MCF 10A (cell line): ENCODE measurements at regions not wholly inside any gene's neighbourhood (a gene's known extent, or its start where the extent isn't known, plus 50 kb on each side); places are given as distances from the start of the nearest gene placed in this dataset.

Source experiments
- BruUV-seq: library from RNA; stranded (reverse); fragments of 400-500 nt; replicated peaks from 2 replicates; lab custom pipeline; 2021; lab: Mats Ljungman, UMichigan
- CTCF ChIA-PET: fragments of 300-600 bp; sonication (Branson Sonifier 250); formaldehyde crosslinking; extraction: SDS; loops from one replicate; lab custom pipeline; 2021; ENCODE audit warnings: antibody characterized with exemption, inconsistent platforms; lab: Yijun Ruan, JAX
- POLR2A ChIA-PET: fragments of 300-600, 350-650 bp; sonication (Branson Sonifier 250); formaldehyde crosslinking; extraction: SDS; loops from one replicate; lab custom pipeline; 2020; ENCODE audit warnings: antibody characterized with exemption, inconsistent platforms; lab: Yijun Ruan, JAX
- DNase-seq: peaks from one replicate; pipeline ENCODE4 v3.0.0-alpha.2; 2018; ENCODE audit not compliant: unreplicated experiment
- H3K27ac Mint-ChIP-seq: one replicate; pipeline ENCODE4 v1.8.0; 2022; ENCODE audit warnings: mild to moderate bottlenecking, low read depth, mixed read lengths; ENCODE audit not compliant: unreplicated experiment
- H3K27me3 Mint-ChIP-seq: one replicate; pipeline ENCODE4 v1.8.0; 2022; ENCODE audit warnings: mixed read lengths; ENCODE audit not compliant: insufficient read depth, unreplicated experiment
- H3K36me3 Mint-ChIP-seq: one replicate; pipeline ENCODE4 v1.8.0; 2022; ENCODE audit warnings: mild to moderate bottlenecking, moderate library complexity, mixed read lengths; ENCODE audit not compliant: insufficient read depth, unreplicated experiment
- H3K4me1 Mint-ChIP-seq: one replicate; pipeline ENCODE4 v1.8.0; 2022; ENCODE audit warnings: mixed read lengths; ENCODE audit not compliant: insufficient read depth, unreplicated experiment
- H3K4me3 Mint-ChIP-seq: one replicate; pipeline ENCODE4 v1.8.0; 2022; ENCODE audit warnings: mild to moderate bottlenecking, moderate library complexity, mixed read lengths; ENCODE audit not compliant: unreplicated experiment
- H3K9me3 Mint-ChIP-seq: one replicate; pipeline ENCODE4 v1.8.0; 2022; ENCODE audit warnings: mixed read lengths; ENCODE audit not compliant: unreplicated experiment
- intact Hi-C: fragments of 100-400 bp; cut with micrococcal nuclease; formaldehyde crosslinking; loops from 2 replicates; pipeline ENCODE4 v1.14.1; 2022
- TF ChIP-seq, protein P1 (sequence below): fragments of 200-600 bp; IDR thresholded peaks from one replicate; pipeline ENCODE4 v1.8.0; 2022; ENCODE audit warnings: antibody characterized with exemption, mild to moderate bottlenecking; ENCODE audit not compliant: unreplicated experiment

DNA sequence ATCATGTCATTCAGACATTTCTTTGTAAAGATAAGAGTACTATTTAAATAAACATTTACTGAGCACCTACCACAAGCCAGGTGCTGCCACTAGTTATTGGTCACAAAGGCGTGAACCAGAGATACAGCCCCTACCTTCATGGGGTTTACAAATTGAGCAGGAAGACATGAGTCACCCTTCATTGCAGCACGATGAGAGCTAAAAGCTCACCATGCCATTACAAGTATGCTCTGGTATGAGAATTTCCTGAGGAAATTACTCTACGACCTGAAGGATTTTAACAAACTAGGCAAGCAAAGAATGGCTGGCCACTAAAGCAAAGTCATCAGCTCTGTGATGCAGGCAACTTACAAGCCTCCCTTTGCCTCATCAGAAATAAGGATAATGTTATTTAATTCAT lies 346.8 kb downstream of the BRINP2 start:
- DNase-seq, result peak; percentile 56
- intact Hi-C loops, result no loop called here
- no peak overlapping the region for H3K27ac Mint-ChIP-seq
- H3K4me1 Mint-ChIP-seq, result no peaks in the 10 kb centered on the region
- BruUV-seq, result no TSS peak
- CTCF ChIA-PET, result interaction anchor here (1.2 kb wide), 1 partner anchor 9 kb away, joined by 5 read pairs; no protein-coding TSS in a partner anchor
- H3K4me3 Mint-ChIP-seq, result no peak overlapping the region
- POLR2A ChIA-PET, result no interaction called here
- TF ChIP-seq, protein P1, sequence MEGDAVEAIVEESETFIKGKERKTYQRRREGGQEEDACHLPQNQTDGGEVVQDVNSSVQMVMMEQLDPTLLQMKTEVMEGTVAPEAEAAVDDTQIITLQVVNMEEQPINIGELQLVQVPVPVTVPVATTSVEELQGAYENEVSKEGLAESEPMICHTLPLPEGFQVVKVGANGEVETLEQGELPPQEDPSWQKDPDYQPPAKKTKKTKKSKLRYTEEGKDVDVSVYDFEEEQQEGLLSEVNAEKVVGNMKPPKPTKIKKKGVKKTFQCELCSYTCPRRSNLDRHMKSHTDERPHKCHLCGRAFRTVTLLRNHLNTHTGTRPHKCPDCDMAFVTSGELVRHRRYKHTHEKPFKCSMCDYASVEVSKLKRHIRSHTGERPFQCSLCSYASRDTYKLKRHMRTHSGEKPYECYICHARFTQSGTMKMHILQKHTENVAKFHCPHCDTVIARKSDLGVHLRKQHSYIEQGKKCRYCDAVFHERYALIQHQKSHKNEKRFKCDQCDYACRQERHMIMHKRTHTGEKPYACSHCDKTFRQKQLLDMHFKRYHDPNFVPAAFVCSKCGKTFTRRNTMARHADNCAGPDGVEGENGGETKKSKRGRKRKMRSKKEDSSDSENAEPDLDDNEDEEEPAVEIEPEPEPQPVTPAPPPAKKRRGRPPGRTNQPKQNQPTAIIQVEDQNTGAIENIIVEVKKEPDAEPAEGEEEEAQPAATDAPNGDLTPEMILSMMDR, result no peak
- H3K9me3 Mint-ChIP-seq, result no peaks in the 10 kb centered on the region
- H3K27me3 Mint-ChIP-seq, result no peaks in the 10 kb centered on the region
- no peaks in the 10 kb centered on the region for H3K36me3 Mint-ChIP-seq

DNA sequence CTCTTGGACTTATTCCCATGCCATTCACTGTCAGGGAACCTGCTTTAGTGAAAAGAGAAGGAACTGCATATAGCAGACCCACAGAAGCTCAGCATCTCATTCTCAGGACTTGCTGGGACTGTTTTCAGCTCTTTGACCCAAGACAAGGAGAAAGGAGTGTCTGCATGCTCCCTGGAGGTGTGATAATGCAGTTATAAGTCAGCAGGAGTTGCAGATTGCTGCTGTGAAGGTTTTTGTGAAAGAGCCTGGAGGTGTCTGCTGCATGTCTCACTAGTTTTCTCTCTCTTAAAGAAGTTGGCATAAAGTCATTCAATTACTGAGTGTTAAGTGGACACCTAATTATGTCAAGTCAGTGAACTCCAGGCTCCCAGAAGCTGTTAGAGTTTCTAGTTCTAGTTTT lies 343.4 kb downstream of the BRINP2 start:
- POLR2A ChIA-PET, result interaction anchor here (0.6 kb wide), 1 partner anchor 453 kb away, joined by 3 read pairs; no protein-coding TSS in a partner anchor
- H3K27ac Mint-ChIP-seq, result no peak overlapping the region
- no peak for DNase-seq
- TF ChIP-seq, protein P1, result no peak
- CTCF ChIA-PET, result interaction anchor here (0.6 kb wide), 1 partner anchor 402 kb away, joined by 3 read pairs; no protein-coding TSS in a partner anchor
- no peaks in the 10 kb centered on the region for H3K9me3 Mint-ChIP-seq
- no TSS peak for BruUV-seq
- no peaks in the 10 kb centered on the region for H3K36me3 Mint-ChIP-seq
- no peak overlapping the region for H3K4me3 Mint-ChIP-seq
- no peaks in the 10 kb centered on the region for H3K4me1 Mint-ChIP-seq
- no peaks in the 10 kb centered on the region for H3K27me3 Mint-ChIP-seq
- intact Hi-C loops, result no loop called here

DNA sequence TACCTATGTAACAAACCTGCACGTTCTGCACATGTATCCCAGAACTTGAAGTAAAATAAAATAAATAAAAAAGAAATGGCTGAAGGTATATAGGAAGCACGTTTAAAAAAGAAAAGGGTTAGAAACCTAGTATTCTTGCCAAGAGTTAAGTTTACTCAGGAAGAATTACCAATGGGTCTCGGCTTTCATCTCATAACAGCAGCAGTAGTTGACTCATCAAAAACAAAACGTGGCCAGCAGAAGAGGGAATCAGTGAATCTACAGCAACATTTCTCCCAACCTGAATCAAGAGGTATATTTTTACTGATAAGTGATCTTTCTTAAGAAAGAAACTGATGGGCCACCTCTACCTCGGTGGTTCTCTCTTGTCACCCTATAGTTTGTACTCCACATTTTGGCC lies 340.3 kb downstream of the BRINP2 start:
- no TSS peak for BruUV-seq
- TF ChIP-seq, protein P1, result no peak
- DNase-seq, result peak; percentile 36
- intact Hi-C loops, result no loop called here
- Mint-ChIP-seq H3K27ac (no peak overlapping the region), H3K36me3 (no peaks in the 10 kb centered on the region), H3K4me1 (no peaks in the 10 kb centered on the region), H3K27me3 (no peaks in the 10 kb centered on the region), H3K4me3 (no peak overlapping the region), H3K9me3 (no peaks in the 10 kb centered on the region)
- CTCF ChIA-PET, result no interaction called here
- POLR2A ChIA-PET, result no interaction called here

DNA sequence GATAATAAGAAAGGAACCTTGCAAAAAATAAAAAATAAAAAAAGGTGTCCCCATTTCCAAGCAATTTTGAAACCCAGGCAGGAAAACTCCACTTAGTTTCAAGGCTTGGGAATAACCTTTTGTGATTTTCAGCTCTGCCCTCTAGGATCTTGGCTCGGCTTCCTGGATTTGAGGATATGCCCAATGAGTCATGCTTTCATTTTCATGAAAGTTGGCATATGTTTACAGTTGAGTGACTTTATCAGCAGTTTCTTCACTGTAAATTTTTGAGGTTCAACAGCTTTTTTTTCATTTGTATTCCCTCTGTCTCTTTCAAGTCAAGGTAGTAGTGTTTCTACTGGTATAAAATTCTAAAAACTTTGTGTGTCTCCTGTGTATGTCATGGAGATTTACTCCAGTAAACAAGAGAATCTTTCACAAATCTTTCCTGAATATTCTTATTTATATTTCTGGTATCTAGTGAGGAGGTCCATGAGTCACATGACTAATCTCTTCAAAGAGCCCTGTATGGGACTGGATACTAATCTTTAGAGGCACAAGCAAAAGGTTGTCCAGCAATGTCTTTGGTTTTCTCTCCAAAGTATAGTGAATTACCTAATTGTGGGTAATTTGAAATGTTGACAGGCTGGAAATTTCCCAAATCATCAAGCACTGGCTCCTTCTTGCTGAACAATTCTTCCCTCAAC lies 335.3 kb downstream of the BRINP2 start:
- Mint-ChIP-seq H3K27ac (peak overlapping the region; percentile 37), H3K27me3 (no peaks in the 10 kb centered on the region), H3K4me1 (no peaks in the 10 kb centered on the region), H3K4me3 (no peak overlapping the region), H3K9me3 (no peaks in the 10 kb centered on the region), H3K36me3 (no peaks in the 10 kb centered on the region)
- ChIA-PET CTCF (interaction anchor here (0.6 to 1.1 kb wide), 4 partner anchors 227 to 583 kb away, joined by 3 to 6 read pairs (median 4); no protein-coding TSS in a partner anchor), POLR2A (interaction anchor here (0.9 to 1.1 kb wide), 2 partner anchors 10 to 34 kb away, joined by 3 read pairs; no protein-coding TSS in a partner anchor)
- peak; percentile 91 for DNase-seq
- no TSS peak for BruUV-seq
- intact Hi-C loops, result no loop called here
- TF ChIP-seq, protein P1, result no peak
